Esophagus muscularis mucosa (tissue), 4 donors: ENCODE measurements at regions not wholly inside any gene's neighbourhood (a gene's known extent, or its start where the extent isn't known, plus 50 kb on each side); places are given as distances from the start of the nearest gene placed in this dataset.

ENCODE experiments used
- DNase-seq: peaks from one replicate; pipeline ENCODE4 v3.0.0-alpha.2; 2017; ENCODE audit errors: extremely low spot score
- H3K27ac ChIP-seq, 4 donors: fragments of 200-600 bp; sonication (generic); replicated peaks in 1 of 4; 1 replicate in 3 of 4; 2 replicates in 1 of 4; pipeline ENCODE4 v1.5.1; 2016 to 2019; ENCODE audit warnings: mild to moderate bottlenecking in 1 of 4
- H3K27me3 ChIP-seq, 4 donors: fragments of 200-600 bp; sonication (generic); one replicate each; pipeline versions ENCODE4 v1.5.1 to v1.6.0; 2016 to 2019
- H3K36me3 ChIP-seq, 4 donors: fragments of 200-600 bp; sonication (generic); one replicate each; pipeline ENCODE4 v1.5.1; 2016 to 2019
- H3K4me1 ChIP-seq, 4 donors: fragments of 200-600 bp; sonication (generic); one replicate each; pipeline ENCODE4 v1.5.1; 2016 to 2019
- H3K4me3 ChIP-seq, 4 donors: fragments of 200-600 bp; sonication (generic); 1 replicate in 2 of 4; 2 replicates in 2 of 4; pipeline ENCODE4 v1.5.1; 2016 to 2019; ENCODE audit warnings: mild to moderate bottlenecking in 4 of 4, moderate library complexity in 1 of 4
- H3K9me3 ChIP-seq, 4 donors: fragments of 200-600 bp; sonication (generic); 1 replicate in 3 of 4; 2 replicates in 1 of 4; pipeline ENCODE4 v1.5.1; 2016 to 2019
- EP300 ChIP-seq: sonication (generic); formaldehyde crosslinking; IDR thresholded peaks from one replicate; pipeline ENCODE4 v1.6.1; 2017; ENCODE audit warnings: antibody characterized with exemption
- POLR2A ChIP-seq: fragments of 450-650 bp; IDR thresholded peaks from one replicate; pipeline ENCODE4 v1.6.1; 2017; ENCODE audit warnings: antibody characterized with exemption, moderate library complexity, mild to moderate bottlenecking, low read depth
- POLR2AphosphoS5 ChIP-seq, 2 donors: sonication (generic); formaldehyde crosslinking; IDR thresholded peaks; one replicate each; pipeline ENCODE4 v1.6.1; 2017; ENCODE audit warnings: antibody characterized with exemption in 2 of 2
- WGBS: methylation state at CpG from one replicate; pipeline ENCODE4 v1.1.5; 2018; 5-methylcytosine and 5-hydroxymethylcytosine counted together
- intact Hi-C: fragments of 100-400 bp; cut with DNase I; formaldehyde crosslinking; loops from one replicate; pipeline ENCODE4 v1.15.1; 2023
- TF ChIP-seq, protein P1 (sequence below), 3 experiments: fragments of 200-600 bp in 2 of 3; fragments of 450-650 bp in 1 of 3; sonication (generic) in 2 of 3; IDR thresholded peaks; one replicate each; pipeline ENCODE4 v1.5.1; 2017 to 2019; ENCODE audit warnings: antibody characterized with exemption in 3 of 3, mild to moderate bottlenecking in 2 of 3, moderate library complexity in 1 of 3

DNA sequence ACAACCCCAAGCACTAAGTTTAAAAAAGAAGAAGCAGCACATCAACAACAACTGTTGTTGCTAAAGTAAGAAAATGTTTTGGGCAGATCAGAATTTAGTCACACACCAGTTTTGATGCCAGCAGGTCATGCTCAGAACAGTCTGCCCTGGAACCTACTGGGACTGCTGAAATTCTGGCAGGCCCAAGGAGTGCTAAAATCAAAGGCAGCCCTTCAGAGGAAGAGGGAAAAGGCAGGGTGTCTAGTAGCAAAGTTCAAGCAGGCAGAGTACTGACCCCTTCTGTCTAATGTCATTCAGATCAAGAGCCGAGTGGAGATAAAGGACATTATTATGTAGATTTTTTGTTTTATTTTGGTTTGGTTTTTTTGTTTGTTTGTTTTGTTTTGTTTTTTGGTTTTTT, 96.6 kb upstream of the LOC128125822 start:
- intact Hi-C loops = no loop called here
- H3K27me3 ChIP-seq = no peaks in the 10 kb centered on the region
- DNase-seq = no peak
- TF ChIP-seq POLR2A = no peak
- no peak for TF ChIP-seq EP300
- TF ChIP-seq, protein P1, sequence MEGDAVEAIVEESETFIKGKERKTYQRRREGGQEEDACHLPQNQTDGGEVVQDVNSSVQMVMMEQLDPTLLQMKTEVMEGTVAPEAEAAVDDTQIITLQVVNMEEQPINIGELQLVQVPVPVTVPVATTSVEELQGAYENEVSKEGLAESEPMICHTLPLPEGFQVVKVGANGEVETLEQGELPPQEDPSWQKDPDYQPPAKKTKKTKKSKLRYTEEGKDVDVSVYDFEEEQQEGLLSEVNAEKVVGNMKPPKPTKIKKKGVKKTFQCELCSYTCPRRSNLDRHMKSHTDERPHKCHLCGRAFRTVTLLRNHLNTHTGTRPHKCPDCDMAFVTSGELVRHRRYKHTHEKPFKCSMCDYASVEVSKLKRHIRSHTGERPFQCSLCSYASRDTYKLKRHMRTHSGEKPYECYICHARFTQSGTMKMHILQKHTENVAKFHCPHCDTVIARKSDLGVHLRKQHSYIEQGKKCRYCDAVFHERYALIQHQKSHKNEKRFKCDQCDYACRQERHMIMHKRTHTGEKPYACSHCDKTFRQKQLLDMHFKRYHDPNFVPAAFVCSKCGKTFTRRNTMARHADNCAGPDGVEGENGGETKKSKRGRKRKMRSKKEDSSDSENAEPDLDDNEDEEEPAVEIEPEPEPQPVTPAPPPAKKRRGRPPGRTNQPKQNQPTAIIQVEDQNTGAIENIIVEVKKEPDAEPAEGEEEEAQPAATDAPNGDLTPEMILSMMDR (IDR thresholded peaks at IDR 0.05) = no peak
- TF ChIP-seq POLR2AphosphoS5 (IDR thresholded peaks at IDR 0.05) = no peak
- no peaks in the 10 kb centered on the region for H3K9me3 ChIP-seq
- 77% methylated on average over 1 of the region's 1 CpG for WGBS
- peaks cover 0 to 6% (median 0%) of the 10 kb centered on the region in 4 donors for H3K4me1 ChIP-seq
- no peak overlapping the region for H3K4me3 ChIP-seq
- H3K27ac ChIP-seq = no peak overlapping the region
- H3K36me3 ChIP-seq = no peaks in the 10 kb centered on the region

DNA sequence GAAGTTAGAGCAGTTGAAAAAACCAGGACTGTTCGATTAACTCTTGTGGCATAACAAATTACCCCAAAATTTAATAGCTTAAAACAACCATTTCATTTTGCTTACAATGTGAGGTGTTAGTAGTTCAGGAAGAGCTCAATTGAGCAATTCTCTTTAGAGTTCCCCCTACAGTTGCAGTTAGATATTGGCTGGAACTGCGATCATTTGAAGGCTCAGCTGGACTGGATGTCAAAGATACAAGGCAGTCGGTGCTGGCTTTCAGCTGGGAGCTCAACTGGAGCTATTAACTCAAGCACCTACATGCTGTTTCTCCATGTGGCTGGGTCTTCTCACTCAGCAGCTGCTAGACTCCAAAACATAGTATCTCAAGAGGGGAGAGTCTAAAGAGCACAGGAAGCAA, 96.0 kb upstream of the LOC128125822 start:
- no peaks in the 10 kb centered on the region for H3K27me3 ChIP-seq
- TF ChIP-seq EP300 (no peak), POLR2A (no peak), POLR2AphosphoS5 (IDR thresholded peaks at IDR 0.05) (no peak)
- TF ChIP-seq, protein P1 (IDR thresholded peaks at IDR 0.05) = no peak
- no peaks in the 10 kb centered on the region for H3K9me3 ChIP-seq
- no peaks in the 10 kb centered on the region for H3K36me3 ChIP-seq
- no peak overlapping the region for H3K27ac ChIP-seq
- 55% methylated on average over 3 of the region's 3 CpGs for WGBS
- H3K4me3 ChIP-seq = no peak overlapping the region
- intact Hi-C loops = no loop called here
- H3K4me1 ChIP-seq = peaks cover 0 to 6% (median 0%) of the 10 kb centered on the region in 4 donors
- DNase-seq = no peak

DNA sequence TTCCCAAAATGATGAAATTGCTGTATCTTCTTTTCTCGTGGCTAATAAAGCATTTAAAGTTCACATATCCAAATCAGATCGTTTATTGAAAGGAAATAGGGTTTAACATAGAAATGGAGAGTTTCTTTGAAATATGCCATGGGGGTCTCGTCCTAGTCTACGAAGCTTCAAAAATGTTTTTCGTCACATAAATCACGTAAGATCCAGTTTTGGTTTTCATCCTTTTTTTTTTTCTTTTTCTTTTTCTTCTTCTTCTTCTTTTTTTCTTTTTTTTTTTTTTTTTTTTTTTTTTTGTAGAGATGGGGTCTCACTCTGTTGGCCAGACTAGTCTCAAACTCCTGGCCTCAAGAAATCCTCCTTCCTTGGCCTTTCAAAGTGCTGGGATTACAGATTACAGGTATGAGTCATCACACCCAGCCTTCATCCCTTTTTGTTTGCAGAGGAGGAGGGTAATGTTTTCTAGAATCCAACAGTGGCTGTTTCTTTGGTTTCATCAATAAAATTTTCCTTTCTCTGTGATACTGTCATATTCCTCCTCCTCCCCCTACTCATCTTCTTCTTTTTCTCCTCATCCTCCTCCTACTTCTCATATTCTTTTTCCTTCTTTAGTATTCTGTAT, 94.7 kb upstream of the LOC128125822 start:
- no peak overlapping the region for H3K27ac ChIP-seq
- no peaks in the 10 kb centered on the region for H3K36me3 ChIP-seq
- peaks cover 0 to 6% (median 0%) of the 10 kb centered on the region in 4 donors for H3K4me1 ChIP-seq
- no peaks in the 10 kb centered on the region for H3K27me3 ChIP-seq
- H3K9me3 ChIP-seq = no peaks in the 10 kb centered on the region
- no peak for DNase-seq
- no peak for TF ChIP-seq EP300
- 88% methylated on average over 6 of the region's 6 CpGs for WGBS
- intact Hi-C loops = no loop called here
- H3K4me3 ChIP-seq = no peak overlapping the region

DNA sequence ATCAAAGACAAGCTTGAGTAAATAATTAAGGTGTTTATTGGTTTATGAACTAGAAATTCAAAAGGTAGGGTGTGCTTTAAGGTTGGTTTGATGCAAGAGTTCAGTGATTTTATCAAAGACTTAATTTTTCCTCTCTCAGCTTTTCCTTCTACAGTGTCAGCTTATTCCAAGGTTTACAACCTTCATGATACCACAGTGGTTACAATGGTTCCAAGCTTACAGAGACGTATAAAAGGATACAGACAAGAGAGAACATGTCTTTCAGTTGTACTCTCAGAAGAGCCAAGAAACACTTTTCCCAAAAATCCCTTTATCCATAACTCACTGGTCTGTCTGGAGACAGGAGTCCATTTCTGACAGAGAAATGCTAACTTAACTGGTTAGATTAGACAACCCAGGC, 93.5 kb upstream of the LOC128125822 start:
- no peak for TF ChIP-seq POLR2A
- TF ChIP-seq EP300 = no peak
- TF ChIP-seq POLR2AphosphoS5 (IDR thresholded peaks at IDR 0.05) = no peak
- TF ChIP-seq, protein P1 (IDR thresholded peaks at IDR 0.05) = no peak
- no peaks in the 10 kb centered on the region for H3K27me3 ChIP-seq
- peaks cover 0 to 6% (median 0%) of the 10 kb centered on the region in 4 donors for H3K4me1 ChIP-seq
- no peak overlapping the region for H3K27ac ChIP-seq
- H3K36me3 ChIP-seq = no peaks in the 10 kb centered on the region
- no peak overlapping the region for H3K4me3 ChIP-seq
- DNase-seq = no peak
- intact Hi-C loops = no loop called here
- no peaks in the 10 kb centered on the region for H3K9me3 ChIP-seq
- 88% methylated on average over 1 of the region's 1 CpG for WGBS

- Histone ChIP-seq H3K4me3 (no peak overlapping the region), H3K9me3 (no peaks in the 10 kb centered on the region), H3K27me3 (no peaks in the 10 kb centered on the region), H3K4me1 (no peaks in the 10 kb centered on the region), H3K27ac (no peak overlapping the region), H3K36me3 (no peaks in the 10 kb centered on the region)
- DNase-seq = no peak
- no peak for TF ChIP-seq EP300
- TF ChIP-seq POLR2A = no peak
- TF ChIP-seq, protein P1 (IDR thresholded peaks at IDR 0.05) = no peak
- no peak for TF ChIP-seq POLR2AphosphoS5 (IDR thresholded peaks at IDR 0.05)
- intact Hi-C loops = no loop called here
- 72% methylated on average over 2 of the region's 2 CpGs for WGBS
Observed at GRCh38 chr6:63486196-63486595, 86.1 kb upstream of the LOC128125822 start.
